NCI-H1436 treated with DMSO at 0.1 percent for 48 hours (cell line): ENCODE measurements at regions not wholly inside any gene's neighbourhood (a gene's known extent, or its start where the extent isn't known, plus 50 kb on each side); places are given as distances from the start of the nearest gene placed in this dataset.
"Not testable (repeated sequence)": the region's sequence is repeated elsewhere in the genome, so short reads cannot be mapped to it uniquely, and the experiment has no call there.

Source experiments
- DNase-seq: peaks from one replicate; lab custom pipeline; 2025; lab: John Stamatoyannopoulos, UW

- DNase-seq, result no peak
Measured at GRCh38 chr13:34698945-34699344, 243.1 kb upstream of the NBEA start.

- DNase-seq, result no peak
Measured at GRCh38 chr13:34700155-34700554, 241.9 kb upstream of the NBEA start.

GRCh38 chr13:34701919-34702318, 240.2 kb upstream of the NBEA start:
- no peak for DNase-seq

- DNase-seq, result no peak
Measured at GRCh38 chr13:34708566-34709313, 233.3 kb upstream of the NBEA start.

GRCh38 chr13:34719060-34719875, 222.8 kb upstream of the NBEA start:
- DNase-seq, result peak; percentile 44

GRCh38 chr13:34720618-34721017, 221.5 kb upstream of the NBEA start:
- DNase-seq, result no peak

- no peak for DNase-seq
Measured at GRCh38 chr13:34721631-34722595, 220.2 kb upstream of the NBEA start.

GRCh38 chr13:34722922-34723321, 219.1 kb upstream of the NBEA start:
- no peak for DNase-seq

- no peak for DNase-seq
Measured at GRCh38 chr13:34730961-34731360, 211.1 kb upstream of the NBEA start.

- no peak for DNase-seq
Measured at GRCh38 chr13:34731486-34731885, 210.6 kb upstream of the NBEA start.

- DNase-seq, result no peak
Measured at GRCh38 chr13:34733721-34734120, 208.3 kb upstream of the NBEA start.

- DNase-seq, result no peak
Measured at GRCh38 chr13:34734932-34735331, 207.1 kb upstream of the NBEA start.

- no peak for DNase-seq
Measured at GRCh38 chr13:34738254-34738992, 203.6 kb upstream of the NBEA start.

- DNase-seq, result not testable (repeated sequence)
Measured at GRCh38 chr13:34747056-34747455, 195.0 kb upstream of the NBEA start.

GRCh38 chr13:34747507-34747906, 194.6 kb upstream of the NBEA start:
- DNase-seq, result no peak

- DNase-seq, result peak; percentile 13
Measured at GRCh38 chr13:34748073-34748472, 194.0 kb upstream of the NBEA start.

GRCh38 chr13:34748596-34748995, 193.5 kb upstream of the NBEA start:
- no peak for DNase-seq

- no peak for DNase-seq
Measured at GRCh38 chr13:34749046-34749445, 193.0 kb upstream of the NBEA start.

- no peak for DNase-seq
Measured at GRCh38 chr13:34750078-34750931, 191.8 kb upstream of the NBEA start.

- DNase-seq, result no peak
Measured at GRCh38 chr13:34751044-34751443, 191.0 kb upstream of the NBEA start.

- DNase-seq, result no peak
Measured at GRCh38 chr13:34751492-34751891, 190.6 kb upstream of the NBEA start.
